ENCODE measurements at regions not wholly inside any gene's neighbourhood (a gene's known extent, or its start where the extent isn't known, plus 50 kb on each side); places are given as distances from the start of the nearest gene placed in this dataset.

GRCh38 chr13:77838271-77838670 lies 80.4 kb downstream of the EDNRB start:
- no peaks in the 10 kb centered on the region for H3K36me3 ChIP-seq (ENCODE audit: low read depth)
- H3K27me3 ChIP-seq (replicated peaks; ENCODE audit: insufficient read depth): no peaks in the 10 kb centered on the region
- H4K20me1 ChIP-seq (ENCODE audit: insufficient read depth): no peaks in the 10 kb centered on the region
- H3K27ac ChIP-seq: no peak overlapping the region
- no peaks in the 10 kb centered on the region for H3K9me3 ChIP-seq (ENCODE audit: low read depth)
- 0 out of 2 replicates have a peak, but pooled peaks cover 3% of the 10 kb centered on the region for H3K4me1 ChIP-seq (ENCODE audit: insufficient read depth)
- no peak overlapping the region for H3K9ac ChIP-seq
- H2AFZ ChIP-seq: no peak overlapping the region
- no peaks in the 10 kb centered on the region for H3K79me2 ChIP-seq (ENCODE audit: insufficient read depth)
- no peaks in the 10 kb centered on the region for H3K9me2 ChIP-seq (ENCODE audit: insufficient read depth)
- no peaks in the 10 kb centered on the region for H3F3A ChIP-seq (ENCODE audit: insufficient read depth)
- no peak overlapping the region for H3K4me3 ChIP-seq
- in situ Hi-C loops (cut with MboI): no loop called here
- WGBS, 2 experiments (ENCODE audit: low coverage in 1 of 2, low lambda C conversion rate in 2 of 2, missing lambda C conversion rate in 2 of 2): 78 to 88% methylated on average over 2 of the region's 2 CpGs
- no peak overlapping the region for H3K4me2 ChIP-seq (ENCODE audit: unreplicated experiment)
- TF ChIP-seq EZH2phosphoT487 (IDR thresholded peaks at IDR 0.05; ENCODE audit: insufficient read depth, low read depth) (no peak), EZH2 (IDR thresholded peaks at IDR 0.05; ENCODE audit: insufficient read depth, poor library complexity, severe bottlenecking) (no peak)
- DNase-seq: no peak

GRCh38 chr13:77836423-77836822 lies 82.2 kb downstream of the EDNRB start:
- no peak for DNase-seq
- no peak overlapping the region for H3K27ac ChIP-seq
- WGBS, 2 experiments (ENCODE audit: low coverage in 1 of 2, low lambda C conversion rate in 2 of 2, missing lambda C conversion rate in 2 of 2): 49 to 54% methylated on average over 3 of the region's 3 CpGs
- no peak overlapping the region for H3K9ac ChIP-seq
- no peaks in the 10 kb centered on the region for H3K79me2 ChIP-seq (ENCODE audit: insufficient read depth)
- no peaks in the 10 kb centered on the region for H3K9me2 ChIP-seq (ENCODE audit: insufficient read depth)
- H3K4me2 ChIP-seq (ENCODE audit: unreplicated experiment): no peak overlapping the region
- no peaks in the 10 kb centered on the region for H3K36me3 ChIP-seq (ENCODE audit: low read depth)
- no peaks in the 10 kb centered on the region for H3K9me3 ChIP-seq (ENCODE audit: low read depth)
- H3K4me1 ChIP-seq (ENCODE audit: insufficient read depth): 0 out of 2 replicates have a peak, but pooled peaks cover 4% of the 10 kb centered on the region
- H3K27me3 ChIP-seq (replicated peaks; ENCODE audit: insufficient read depth): no peaks in the 10 kb centered on the region
- TF ChIP-seq EZH2phosphoT487 (IDR thresholded peaks at IDR 0.05; ENCODE audit: insufficient read depth, low read depth) (no peak), EZH2 (IDR thresholded peaks at IDR 0.05; ENCODE audit: insufficient read depth, poor library complexity, severe bottlenecking) (no peak)
- H4K20me1 ChIP-seq (ENCODE audit: insufficient read depth): no peaks in the 10 kb centered on the region
- in situ Hi-C loops (cut with MboI): no loop called here
- 0 out of 2 replicates have a peak overlapping the region, but pooled peaks have one; percentile 23 for H2AFZ ChIP-seq
- no peaks in the 10 kb centered on the region for H3F3A ChIP-seq (ENCODE audit: insufficient read depth)
- H3K4me3 ChIP-seq: no peak overlapping the region

DNA sequence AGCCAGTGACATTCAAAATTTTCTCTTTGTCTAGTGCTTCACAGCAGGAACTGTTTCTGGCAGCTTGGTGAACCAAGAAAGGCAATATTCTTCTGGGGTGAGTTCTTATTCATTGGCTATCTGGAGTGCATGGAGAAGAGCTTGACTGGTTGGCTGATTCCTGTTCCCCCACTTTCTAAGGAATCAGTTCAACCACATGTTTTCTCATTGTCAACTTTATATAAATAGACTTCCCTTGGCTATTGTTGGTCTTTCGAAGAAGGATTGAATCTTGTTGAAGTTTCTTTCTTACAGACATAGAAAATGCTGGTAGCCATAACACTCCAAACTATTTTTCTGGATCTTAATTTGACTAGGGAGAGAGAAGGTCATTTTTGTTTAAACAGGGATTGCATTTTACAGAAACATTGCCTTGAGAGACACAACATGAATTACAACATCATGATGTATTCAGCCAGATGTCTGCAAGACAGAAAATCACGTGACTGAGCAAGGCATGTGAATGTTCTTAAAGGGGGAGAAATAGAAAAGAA lies 85.2 kb downstream of the EDNRB start:
- Histone ChIP-seq H3K27me3 (replicated peaks; ENCODE audit: insufficient read depth) (no peaks in the 10 kb centered on the region), H3K4me2 (ENCODE audit: unreplicated experiment) (no peak overlapping the region), H3K9me2 (ENCODE audit: insufficient read depth) (no peaks in the 10 kb centered on the region), H3K9ac (no peak overlapping the region), H3K36me3 (ENCODE audit: low read depth) (no peaks in the 10 kb centered on the region), H3K79me2 (ENCODE audit: insufficient read depth) (no peaks in the 10 kb centered on the region), H3K4me3 (no peak overlapping the region), H3K9me3 (ENCODE audit: low read depth) (no peaks in the 10 kb centered on the region), H4K20me1 (ENCODE audit: insufficient read depth) (no peaks in the 10 kb centered on the region), H2AFZ (no peak overlapping the region), H3K27ac (no peak overlapping the region), H3F3A (ENCODE audit: insufficient read depth) (no peaks in the 10 kb centered on the region), H3K4me1 (ENCODE audit: insufficient read depth) (0 out of 2 replicates have a peak, but pooled peaks cover 4% of the 10 kb centered on the region)
- TF ChIP-seq EZH2 (IDR thresholded peaks at IDR 0.05; ENCODE audit: insufficient read depth, poor library complexity, severe bottlenecking): no peak
- TF ChIP-seq EZH2phosphoT487 (IDR thresholded peaks at IDR 0.05; ENCODE audit: insufficient read depth, low read depth): no peak
- peak; percentile 68 for DNase-seq
- 0 to 11% methylated on average over 2 of the region's 2 CpGs for WGBS, 2 experiments (ENCODE audit: low coverage in 1 of 2, low lambda C conversion rate in 2 of 2, missing lambda C conversion rate in 2 of 2)
- in situ Hi-C loops (cut with MboI): no loop called here

GRCh38 chr13:77832339-77833100 lies 86.1 kb downstream of the EDNRB start:
- H3F3A ChIP-seq (ENCODE audit: insufficient read depth): no peaks in the 10 kb centered on the region
- H3K27ac ChIP-seq: no peak overlapping the region
- H3K9ac ChIP-seq: no peak overlapping the region
- in situ Hi-C loops (cut with MboI): no loop called here
- H3K4me2 ChIP-seq (ENCODE audit: unreplicated experiment): no peak overlapping the region
- H3K4me3 ChIP-seq: no peak overlapping the region
- WGBS, 2 experiments (ENCODE audit: low coverage in 1 of 2, low lambda C conversion rate in 2 of 2, missing lambda C conversion rate in 2 of 2): 89% methylated on average over 2 of the region's 2 CpGs
- DNase-seq: peak; percentile 34
- TF ChIP-seq EZH2 (IDR thresholded peaks at IDR 0.05; ENCODE audit: insufficient read depth, poor library complexity, severe bottlenecking) (no peak), EZH2phosphoT487 (IDR thresholded peaks at IDR 0.05; ENCODE audit: insufficient read depth, low read depth) (no peak)
- no peak overlapping the region for H2AFZ ChIP-seq
- no peaks in the 10 kb centered on the region for H3K79me2 ChIP-seq (ENCODE audit: insufficient read depth)
- no peaks in the 10 kb centered on the region for H3K9me3 ChIP-seq (ENCODE audit: low read depth)
- no peaks in the 10 kb centered on the region for H3K9me2 ChIP-seq (ENCODE audit: insufficient read depth)
- H3K27me3 ChIP-seq (replicated peaks; ENCODE audit: insufficient read depth): 0 out of 2 replicates have a peak, but pooled peaks cover 4% of the 10 kb centered on the region
- H3K4me1 ChIP-seq (ENCODE audit: insufficient read depth): 0 out of 2 replicates have a peak, but pooled peaks cover 4% of the 10 kb centered on the region
- H3K36me3 ChIP-seq (ENCODE audit: low read depth): no peaks in the 10 kb centered on the region
- H4K20me1 ChIP-seq (ENCODE audit: insufficient read depth): no peaks in the 10 kb centered on the region

Measured in GM23248 (cell line).